LNCaP clone FGC (cell line): ENCODE measurements at regions not wholly inside any gene's neighbourhood (a gene's known extent, or its start where the extent isn't known, plus 50 kb on each side); places are given as distances from the start of the nearest gene placed in this dataset.

Experiments used
- DNase-seq: peaks from one replicate; pipeline ENCODE4 v3.0.0-alpha.2; 2011; ENCODE audit warnings: low read depth
- H3K4me3 ChIP-seq: 2 replicates; pipeline ENCODE4 v1.5.1; 2011; ENCODE audit warnings: mild to moderate bottlenecking, low read depth, low read length, control low read depth
- CTCF ChIP-seq: IDR thresholded peaks from 2 replicates; pipeline ENCODE4 v1.5.1; 2012; ENCODE audit warnings: mild to moderate bottlenecking; ENCODE audit not compliant: control insufficient read depth, insufficient read depth; ENCODE audit errors: extremely low read depth

GRCh38 chr3:164521139-164521538 is 557.2 kb downstream of the SI start:
- no peak for TF ChIP-seq CTCF
- no peak overlapping the region for H3K4me3 ChIP-seq
- no peak for DNase-seq

- no peak for DNase-seq
- TF ChIP-seq CTCF: no peak
- H3K4me3 ChIP-seq: no peak overlapping the region
These were observed 563.0 kb downstream of the SI start for GRCh38 chr3:164515256-164515655.

GRCh38 chr3:164514576-164514975 is 563.7 kb downstream of the SI start:
- no peak overlapping the region for H3K4me3 ChIP-seq
- DNase-seq: no peak
- TF ChIP-seq CTCF: no peak

GRCh38 chr3:164507886-164508285 is 570.4 kb downstream of the SI start:
- H3K4me3 ChIP-seq: no peak overlapping the region
- DNase-seq: no peak
- TF ChIP-seq CTCF: no peak

GRCh38 chr3:164498917-164499316 is 579.4 kb downstream of the SI start:
- no peak for DNase-seq
- no peak for TF ChIP-seq CTCF
- H3K4me3 ChIP-seq: no peak overlapping the region

- TF ChIP-seq CTCF: no peak
- H3K4me3 ChIP-seq: no peak overlapping the region
- DNase-seq: no peak
These were observed 589.4 kb downstream of the SI start for GRCh38 chr3:164488893-164489292.

- DNase-seq: no peak
- H3K4me3 ChIP-seq: no peak overlapping the region
- TF ChIP-seq CTCF: no peak
These were observed 592.1 kb downstream of the SI start for GRCh38 chr3:164486150-164486549.
